ENCODE measurements at regions not wholly inside any gene's neighbourhood (a gene's known extent, or its start where the extent isn't known, plus 50 kb on each side); places are given as distances from the start of the nearest gene placed in this dataset.

- TF ChIP-seq CTCF (IDR thresholded peaks at IDR 0.05 in 2 of 3, conservative IDR thresholded peaks at IDR 0.05 in 1 of 3; ENCODE audit: borderline replicate concordance in 1 of 3, insufficient read depth in 1 of 3, low read depth in 2 of 3, low read length in 2 of 3) (no peak), ZFX (IDR thresholded peaks at IDR 0.05) (no peak), CEBPB (IDR thresholded peaks at IDR 0.05; ENCODE audit: low read depth) (no peak), YY1 (IDR thresholded peaks at IDR 0.05; ENCODE audit: extremely low read depth, insufficient replicate concordance, low read depth, low read length) (no peak), FOSL1 (IDR thresholded peaks at IDR 0.05; ENCODE audit: low read depth) (no peak), SRF (IDR thresholded peaks at IDR 0.05; ENCODE audit: low read depth) (no peak), CBX3 (IDR thresholded peaks at IDR 0.05; ENCODE audit: low read depth) (no peak), ZNF274 (IDR thresholded peaks at IDR 0.05; ENCODE audit: low read depth, low read length) (no peak), EZH2phosphoT487 (IDR thresholded peaks at IDR 0.05; ENCODE audit: borderline replicate concordance) (no peak), TCF7L2 (IDR thresholded peaks at IDR 0.05; ENCODE audit: borderline replicate concordance, extremely low read depth, insufficient read depth, insufficient read length) (no peak), POLR2AphosphoS5 (IDR thresholded peaks at IDR 0.05; ENCODE audit: low read depth, low read length) (no peak), EGR1 (IDR thresholded peaks at IDR 0.05; ENCODE audit: low read depth) (no peak)
Observed at GRCh38 chr6:114888241-114888640, 545.4 kb upstream of the HS3ST5 start (continued).

GRCh38 chr6:114886670-114887436, 544.0 kb upstream of the HS3ST5 start:
- H4K20me1 ChIP-seq (ENCODE audit: insufficient read depth): no peaks in the 10 kb centered on the region
- no peak for ATAC-seq
- H3K36me3 ChIP-seq (ENCODE audit: control insufficient read depth in 1 of 2, insufficient read depth in 2 of 2, low read length in 2 of 2): no peaks in the 10 kb centered on the region
- no peak overlapping the region for H3K4me3 ChIP-seq (replicated peaks in 1 of 2; ENCODE audit: low read depth in 1 of 2, low read length in 2 of 2)
- no peaks in the 10 kb centered on the region for H3K9me3 ChIP-seq (ENCODE audit: control insufficient read depth in 1 of 2, insufficient read depth in 1 of 2, low read depth in 1 of 2, low read length in 2 of 2)
- no peaks in the 10 kb centered on the region for H3K79me2 ChIP-seq (ENCODE audit: insufficient read depth, low read length)
- ChIA-PET POLR2A (no interaction called here), CTCF (no interaction called here), RAD21 (ENCODE audit: low non-redundant PET in 1 of 2, low total read pairs in 2 of 2, uncharacterized antibody in 2 of 2, unreplicated experiment in 2 of 2) (no interaction called here)
- intact Hi-C loops (cut with micrococcal nuclease): no loop called here
- H3K27me3 ChIP-seq (ENCODE audit: insufficient read depth, low read length): no peaks in the 10 kb centered on the region
- no TSS peak for BruUV-seq (replicated peaks)
- H3K9me2 ChIP-seq (ENCODE audit: insufficient read depth): no peaks in the 10 kb centered on the region
- H2AFZ ChIP-seq (ENCODE audit: low read depth, low read length, poor library complexity, severe bottlenecking): no peak overlapping the region
- DNase-seq (ENCODE audit: low read depth, low spot score): no peak
- H3K4me1 ChIP-seq (ENCODE audit: control insufficient read depth in 1 of 2, insufficient read depth in 2 of 2, low read length in 2 of 2): no peaks in the 10 kb centered on the region
- H3K27ac ChIP-seq (ENCODE audit: low read depth, low read length): no peak overlapping the region
- no peak overlapping the region for H3K4me2 ChIP-seq (ENCODE audit: low read length)
- H3K9ac ChIP-seq (ENCODE audit: low read length): no peak overlapping the region
- no peak for TF ChIP-seq JUND (IDR thresholded peaks at IDR 0.05)
- TF ChIP-seq EZH2 (IDR thresholded peaks at IDR 0.05): no peak
- TF ChIP-seq POLR2AphosphoS5 (IDR thresholded peaks at IDR 0.05; ENCODE audit: low read depth, low read length): no peak
- TF ChIP-seq CBX3 (IDR thresholded peaks at IDR 0.05; ENCODE audit: low read depth): no peak
- TF ChIP-seq ZNF274 (IDR thresholded peaks at IDR 0.05; ENCODE audit: low read depth, low read length): no peak
- TF ChIP-seq CTCF (IDR thresholded peaks at IDR 0.05 in 2 of 3, conservative IDR thresholded peaks at IDR 0.05 in 1 of 3; ENCODE audit: borderline replicate concordance in 1 of 3, insufficient read depth in 1 of 3, low read depth in 2 of 3, low read length in 2 of 3): no peak
- TF ChIP-seq POLR2A (IDR thresholded peaks at IDR 0.05; ENCODE audit: borderline replicate concordance, extremely low read depth, insufficient read depth, insufficient read length): no peak
- no peak for TF ChIP-seq EZH2phosphoT487 (IDR thresholded peaks at IDR 0.05; ENCODE audit: borderline replicate concordance)
- TF ChIP-seq ATF3 (IDR thresholded peaks at IDR 0.05): no peak
- TF ChIP-seq EGR1 (IDR thresholded peaks at IDR 0.05; ENCODE audit: low read depth): no peak
- no peak for TF ChIP-seq RAD21 (IDR thresholded peaks at IDR 0.05; ENCODE audit: low read depth)
- no peak for TF ChIP-seq TCF7L2 (IDR thresholded peaks at IDR 0.05; ENCODE audit: borderline replicate concordance, extremely low read depth, insufficient read depth, insufficient read length)
- TF ChIP-seq YY1 (IDR thresholded peaks at IDR 0.05; ENCODE audit: extremely low read depth, insufficient replicate concordance, low read depth, low read length): no peak
